Inflammatory macrophage (primary cell): ENCODE measurements at regions not wholly inside any gene's neighbourhood (a gene's known extent, or its start where the extent isn't known, plus 50 kb on each side); places are given as distances from the start of the nearest gene placed in this dataset.
A peak's percentile ranks its signal among the peaks of the same experiment; 100 is the strongest.

ENCODE experiments used
- DNase-seq, 2 donors: peaks; one replicate each; pipeline ENCODE4 v3.0.0-alpha.2; 2020 to 2022

DNA sequence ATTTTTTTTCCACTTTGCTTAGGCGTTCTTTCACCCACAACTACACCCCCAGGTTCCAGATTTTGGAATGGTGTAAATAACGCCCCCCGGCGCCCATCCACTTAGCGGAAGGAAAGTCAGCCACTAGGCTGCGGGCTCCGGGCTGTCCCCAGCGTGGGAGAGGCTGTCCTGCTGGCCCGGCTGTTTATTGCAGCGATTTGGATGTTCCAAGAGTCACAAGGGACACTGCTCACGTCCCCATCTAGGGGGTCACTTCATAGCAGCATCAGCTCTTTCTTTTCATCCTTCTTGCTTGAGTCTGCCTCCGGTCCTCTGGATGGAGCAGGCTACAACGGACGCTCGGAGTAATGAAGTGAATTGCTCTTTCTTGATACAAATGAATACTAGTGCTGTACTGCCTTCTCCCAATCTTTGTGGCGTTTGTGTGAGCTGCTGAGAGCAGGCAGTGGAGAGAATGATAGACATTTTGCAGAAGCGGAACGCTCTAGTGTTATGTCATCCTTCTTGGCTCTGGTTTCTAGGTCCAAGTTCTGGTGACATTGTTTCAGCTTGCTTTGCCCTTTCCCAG is 50.7 kb upstream of the PAIP2B start:
- peak; percentile 85 to 91 for DNase-seq

DNA sequence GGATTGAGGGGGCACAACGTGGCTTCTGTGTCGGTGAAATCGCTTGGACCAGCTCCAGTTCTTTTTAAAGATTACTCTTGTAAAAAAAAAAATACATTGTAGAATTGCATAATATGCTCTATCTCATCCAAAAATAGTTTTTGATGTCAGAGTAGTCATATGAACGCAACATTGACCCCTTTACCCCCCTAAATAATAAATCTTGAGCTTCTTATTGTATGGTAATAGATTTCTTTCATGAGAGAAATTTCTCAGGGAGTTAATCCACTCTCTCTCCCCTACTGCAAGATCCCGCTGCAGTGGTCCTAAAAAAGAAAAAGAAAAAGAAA is 50.2 kb upstream of the PAIP2B start:
- no peak for DNase-seq

DNA sequence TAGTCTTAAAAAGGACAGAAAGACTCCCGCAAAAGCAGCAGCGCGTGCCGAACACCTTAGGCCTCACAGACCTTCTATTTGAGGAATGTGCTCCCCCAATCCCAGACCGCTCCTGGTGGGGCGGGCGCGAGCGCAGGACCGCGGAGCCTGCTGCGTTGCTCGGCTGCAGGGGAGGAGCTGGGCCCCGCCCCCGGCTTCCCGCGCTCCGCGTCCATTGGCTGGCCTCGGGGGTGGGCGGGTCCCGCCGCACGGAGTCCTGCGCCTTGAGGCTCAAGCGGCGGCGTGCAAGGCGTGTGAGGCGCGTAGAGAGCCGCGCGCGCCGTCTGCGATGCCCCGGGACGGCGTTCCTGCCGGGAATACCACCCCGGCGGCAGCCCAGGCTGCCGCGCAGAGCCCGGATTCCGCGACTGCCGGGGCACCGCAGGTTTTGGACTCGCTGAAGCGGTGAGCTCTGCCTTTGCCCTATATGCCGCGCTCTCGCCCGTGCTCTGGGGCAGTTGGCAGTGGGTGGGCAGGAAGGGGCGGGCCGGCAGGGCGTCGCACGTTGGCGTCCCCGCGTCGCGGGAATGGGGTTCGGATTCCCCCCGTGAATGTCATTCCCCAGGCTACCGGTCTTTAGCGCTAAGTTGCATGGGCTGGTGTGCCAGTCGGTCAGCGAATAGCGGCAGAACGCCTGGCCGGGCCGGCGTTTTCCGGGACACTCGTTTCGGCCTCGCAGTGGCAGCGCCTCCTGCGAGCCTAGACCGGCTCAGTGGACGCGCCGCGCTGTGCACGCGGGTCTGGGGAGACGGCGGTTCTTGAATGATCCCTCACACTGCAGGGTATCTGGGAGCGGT is 49.6 kb upstream of the PAIP2B start:
- peak; percentile 91 to 93 for DNase-seq
